ENCODE measurements at regions not wholly inside any gene's neighbourhood (a gene's known extent, or its start where the extent isn't known, plus 50 kb on each side); places are given as distances from the start of the nearest gene placed in this dataset.
"Not testable (repeated sequence)": the region's sequence is repeated elsewhere in the genome, so short reads cannot be mapped to it uniquely, and the experiment has no call there.

- no peak for TF ChIP-seq CTCF (IDR thresholded peaks at IDR 0.05)
- no peak for DNase-seq
- H3K36me3 ChIP-seq, result no peaks in the 10 kb centered on the region
- H3K9me3 ChIP-seq, result peaks cover 0 to 3% (median 0%) of the 10 kb centered on the region in 3 donors
- no peaks in the 10 kb centered on the region for H3K27me3 ChIP-seq
- no peak overlapping the region for H3K4me3 ChIP-seq
- H3K4me1 ChIP-seq, result no peaks in the 10 kb centered on the region
- no peak overlapping the region for H3K27ac ChIP-seq
- intact Hi-C loops (cut with DNase I; ENCODE audit: low total_unique reads), result no loop called here
Measured at GRCh38 chr14:105581551-105582341, 55.4 kb downstream of the TMEM121 start.

GRCh38 chr14:105582639-105583038, 56.3 kb downstream of the TMEM121 start:
- no peak for TF ChIP-seq CTCF (IDR thresholded peaks at IDR 0.05)

GRCh38 chr14:105583914-105584313, 57.5 kb downstream of the TMEM121 start:
- H3K36me3 ChIP-seq; DNase-seq; H3K4me3 ChIP-seq; intact Hi-C loops (cut with DNase I; ENCODE audit: low total_unique reads); H3K27ac ChIP-seq; H3K4me1 ChIP-seq; H3K27me3 ChIP-seq; H3K9me3 ChIP-seq: not testable (repeated sequence)

More at GRCh38 chr14:105582639-105583038, 56.3 kb downstream of the TMEM121 start:
- DNase-seq, result no peak
- no peak overlapping the region for H3K4me3 ChIP-seq
- H3K4me1 ChIP-seq, result no peaks in the 10 kb centered on the region
- no peaks in the 10 kb centered on the region for H3K36me3 ChIP-seq
- H3K9me3 ChIP-seq, result peaks cover 0 to 3% (median 0%) of the 10 kb centered on the region in 3 donors
- intact Hi-C loops (cut with DNase I; ENCODE audit: low total_unique reads), result no loop called here
- no peak overlapping the region for H3K27ac ChIP-seq
- no peaks in the 10 kb centered on the region for H3K27me3 ChIP-seq

GRCh38 chr14:105585290-105585689, 58.9 kb downstream of the TMEM121 start:
- intact Hi-C loops (cut with DNase I; ENCODE audit: low total_unique reads); H3K27ac ChIP-seq; DNase-seq; H3K36me3 ChIP-seq; H3K27me3 ChIP-seq; H3K4me3 ChIP-seq; H3K4me1 ChIP-seq; H3K9me3 ChIP-seq: not testable (repeated sequence)

GRCh38 chr14:105585722-105586121, 59.3 kb downstream of the TMEM121 start:
- DNase-seq; intact Hi-C loops (cut with DNase I; ENCODE audit: low total_unique reads): not testable (repeated sequence)

GRCh38 chr14:105586144-105586872, 59.9 kb downstream of the TMEM121 start:
- H3K36me3 ChIP-seq; intact Hi-C loops (cut with DNase I; ENCODE audit: low total_unique reads); H3K4me1 ChIP-seq; DNase-seq; H3K27ac ChIP-seq; H3K9me3 ChIP-seq; H3K27me3 ChIP-seq; H3K4me3 ChIP-seq: not testable (repeated sequence)

More at GRCh38 chr14:105585722-105586121, 59.3 kb downstream of the TMEM121 start:
- not testable (repeated sequence) for H3K9me3 ChIP-seq, H3K4me1 ChIP-seq, H3K36me3 ChIP-seq, H3K4me3 ChIP-seq, H3K27ac ChIP-seq, H3K27me3 ChIP-seq

DNA sequence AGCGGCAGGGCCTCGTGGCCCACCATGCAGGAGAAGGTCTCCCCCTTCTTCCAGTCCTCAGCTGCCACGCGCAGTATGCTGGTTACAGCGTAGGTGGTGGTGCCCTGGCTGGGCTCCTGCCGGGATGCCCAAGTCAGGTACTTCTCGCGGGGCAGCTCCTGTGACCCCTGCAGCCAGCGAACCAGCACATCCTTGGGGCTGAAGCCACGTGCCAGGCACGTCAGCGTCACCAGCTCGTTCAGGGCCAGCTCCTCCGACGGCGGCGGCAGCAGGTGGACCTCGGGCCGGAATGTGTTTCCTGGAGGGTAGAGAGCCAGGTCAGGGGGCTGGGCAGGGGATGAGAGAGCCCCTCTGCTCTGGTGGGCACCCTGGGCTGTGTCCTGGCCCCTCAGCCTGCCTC, 60.7 kb downstream of the TMEM121 start:
- H3K9me3 ChIP-seq; DNase-seq; H3K27me3 ChIP-seq; H3K4me1 ChIP-seq; H3K36me3 ChIP-seq; intact Hi-C loops (cut with DNase I; ENCODE audit: low total_unique reads); H3K4me3 ChIP-seq; H3K27ac ChIP-seq: not testable (repeated sequence)

- intact Hi-C loops (cut with DNase I; ENCODE audit: low total_unique reads); DNase-seq; H3K4me3 ChIP-seq; H3K27me3 ChIP-seq; H3K27ac ChIP-seq; H3K4me1 ChIP-seq; H3K36me3 ChIP-seq; H3K9me3 ChIP-seq: not testable (repeated sequence)
Measured at GRCh38 chr14:105587482-105588235, 61.3 kb downstream of the TMEM121 start.

Measured in tibial artery (tissue), 4 donors.